ENCODE measurements at regions not wholly inside any gene's neighbourhood (a gene's known extent, or its start where the extent isn't known, plus 50 kb on each side); places are given as distances from the start of the nearest gene placed in this dataset.

DNA sequence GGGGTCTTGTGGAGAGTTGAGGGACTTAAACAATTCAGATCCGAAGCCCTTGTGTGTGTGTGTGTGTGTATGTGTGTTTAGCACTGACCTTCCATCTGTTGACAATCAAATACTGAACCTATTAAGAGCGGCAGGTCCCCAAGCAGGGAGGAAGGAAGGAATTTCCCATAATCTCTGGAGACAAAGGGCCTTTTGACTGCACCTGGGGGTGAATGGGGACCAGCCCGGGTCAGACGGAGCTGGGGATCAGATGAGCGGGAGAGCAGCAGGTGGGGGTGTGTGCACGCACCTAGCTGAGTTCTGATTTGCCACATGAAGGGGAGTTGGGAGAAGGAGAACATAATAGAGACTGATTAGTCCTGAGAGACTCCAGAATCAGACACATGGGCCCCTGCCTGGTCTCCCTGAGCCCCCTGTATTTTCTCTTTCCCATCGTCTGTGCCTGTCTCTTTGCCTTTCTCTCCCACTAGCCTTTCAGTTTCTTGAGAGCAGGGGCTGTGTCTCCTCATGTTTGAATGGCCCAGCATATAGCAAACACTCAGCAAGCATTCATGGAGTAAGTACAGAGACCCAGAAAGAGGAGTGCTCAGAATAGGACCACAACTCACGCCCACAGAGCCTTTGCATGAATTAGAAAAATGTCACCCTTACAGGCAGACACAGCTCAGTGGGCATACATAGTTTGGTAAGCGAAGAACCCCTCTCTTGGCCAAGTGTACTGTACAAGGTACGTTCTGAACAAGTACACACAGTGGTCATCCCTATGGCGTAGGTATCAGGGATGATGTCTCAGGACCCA lies 288.3 kb upstream of the HABP2 start:
- DNase-seq (no peak), ATAC-seq (no peak)
- no peaks in the 10 kb centered on the region for H3K4me1 Mint-ChIP-seq
- H3K27me3 Mint-ChIP-seq = peaks cover 78% of the 10 kb centered on the region
- H3K9me3 ChIP-seq (ENCODE audit: control insufficient read depth, low read length, poor library complexity, severe bottlenecking) = no peaks in the 10 kb centered on the region
- no peak overlapping the region for H3K27ac Mint-ChIP-seq
- H3K4me3 Mint-ChIP-seq = no peak overlapping the region
- peaks cover 3% of the 10 kb centered on the region for H3K36me3 Mint-ChIP-seq (ENCODE audit: low read depth)

DNA sequence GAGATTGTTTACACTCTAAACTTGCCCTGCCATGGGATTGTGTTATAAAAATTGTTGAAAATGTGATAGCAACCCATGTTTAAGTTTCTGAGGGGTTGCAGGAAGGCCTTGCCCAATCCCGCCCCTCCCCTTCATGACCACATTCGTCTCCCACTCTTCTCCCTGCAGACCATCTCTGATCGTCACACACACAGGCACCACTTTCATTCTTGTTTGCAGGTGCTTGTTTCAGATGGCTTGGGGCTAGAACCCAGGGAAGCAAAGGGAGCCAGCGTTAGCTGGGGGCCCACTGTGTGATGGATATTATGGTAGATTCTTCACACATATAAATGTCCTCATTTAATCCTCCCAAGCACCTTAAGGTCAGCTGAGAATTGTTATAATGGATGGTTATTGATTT lies 286.7 kb upstream of the HABP2 start:
- peaks cover 3% of the 10 kb centered on the region for H3K36me3 Mint-ChIP-seq (ENCODE audit: low read depth)
- no peak for DNase-seq
- no peaks in the 10 kb centered on the region for H3K9me3 ChIP-seq (ENCODE audit: control insufficient read depth, low read length, poor library complexity, severe bottlenecking)
- H3K27me3 Mint-ChIP-seq = peaks cover 66% of the 10 kb centered on the region
- H3K27ac Mint-ChIP-seq = no peak overlapping the region
- no peaks in the 10 kb centered on the region for H3K4me1 Mint-ChIP-seq
- no peak for ATAC-seq
- H3K4me3 Mint-ChIP-seq = no peak overlapping the region

DNA sequence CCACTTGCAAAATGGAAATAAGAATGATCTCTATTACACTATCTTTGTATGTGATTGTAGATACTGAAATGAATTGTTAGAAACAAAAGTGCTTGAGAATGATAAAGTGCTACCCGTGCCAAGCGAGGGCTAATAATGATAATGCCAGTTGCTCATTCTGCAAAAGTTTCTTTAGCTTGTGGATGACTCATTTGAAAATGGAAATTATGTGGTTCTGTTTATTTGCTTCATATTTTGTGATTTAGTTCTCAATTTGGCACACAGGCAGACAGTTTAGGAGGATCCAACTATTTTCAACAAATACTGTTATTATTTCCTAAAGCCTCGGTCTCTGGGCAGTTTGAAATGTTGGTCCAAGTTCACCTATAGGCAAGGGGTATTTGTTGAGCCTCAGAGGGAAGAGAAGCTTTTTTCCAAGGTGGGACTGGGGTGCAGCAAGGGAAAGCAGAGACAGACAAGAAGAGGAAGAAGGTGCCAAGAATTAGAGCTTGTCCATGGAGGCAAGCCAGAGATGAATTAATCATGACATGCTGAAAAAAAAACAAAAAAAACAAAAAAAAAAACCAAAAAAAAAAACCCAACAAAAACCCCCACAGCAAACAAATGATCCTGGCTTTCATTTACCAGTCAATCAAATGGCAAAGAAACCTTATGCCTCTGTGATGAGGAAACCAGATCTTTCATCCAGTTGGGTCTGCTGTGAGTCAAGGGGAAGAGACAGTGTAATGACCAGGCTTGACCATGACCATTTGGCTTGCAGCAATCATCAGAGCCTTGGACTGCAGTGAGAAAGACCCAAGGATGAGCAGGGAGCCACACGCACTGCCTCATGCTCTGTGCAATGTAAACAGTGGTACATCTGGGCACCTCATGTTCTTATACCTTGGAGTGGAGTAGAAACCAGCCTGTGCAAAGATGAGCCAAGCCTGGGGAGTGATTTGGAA lies 285.0 kb upstream of the HABP2 start:
- DNase-seq (no peak), ATAC-seq (no peak)
- no peaks in the 10 kb centered on the region for H3K9me3 ChIP-seq (ENCODE audit: control insufficient read depth, low read length, poor library complexity, severe bottlenecking)
- Mint-ChIP-seq H3K4me3 (no peak overlapping the region), H3K36me3 (ENCODE audit: low read depth) (peaks cover 3% of the 10 kb centered on the region), H3K27me3 (peaks cover 58% of the 10 kb centered on the region), H3K27ac (no peak overlapping the region), H3K4me1 (no peaks in the 10 kb centered on the region)

DNA sequence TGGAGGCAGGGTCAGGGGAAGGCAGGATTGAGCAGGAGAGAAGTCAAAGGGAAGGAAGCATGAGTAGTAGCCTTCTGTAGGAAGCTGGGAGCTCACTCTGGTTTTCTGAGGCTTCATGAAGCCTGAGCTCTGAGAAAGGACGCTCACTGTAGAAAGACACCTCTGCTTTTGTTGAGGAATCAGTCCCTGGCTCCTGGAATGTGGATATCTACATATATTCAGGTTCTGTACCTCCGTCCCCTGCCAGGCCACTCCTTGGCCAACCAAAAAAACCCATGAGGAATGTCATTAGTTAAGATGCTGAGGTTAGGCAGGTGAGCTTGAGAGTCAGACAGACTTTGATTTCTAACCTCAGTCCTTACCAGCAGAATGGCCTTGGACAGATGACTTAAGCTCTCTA lies 283.5 kb upstream of the HABP2 start:
- no peaks in the 10 kb centered on the region for H3K9me3 ChIP-seq (ENCODE audit: control insufficient read depth, low read length, poor library complexity, severe bottlenecking)
- Mint-ChIP-seq H3K4me3 (no peak overlapping the region), H3K27me3 (peaks cover 52% of the 10 kb centered on the region), H3K27ac (no peak overlapping the region), H3K4me1 (no peaks in the 10 kb centered on the region), H3K36me3 (ENCODE audit: low read depth) (peaks cover 5% of the 10 kb centered on the region)
- no peak for DNase-seq
- no peak for ATAC-seq

DNA sequence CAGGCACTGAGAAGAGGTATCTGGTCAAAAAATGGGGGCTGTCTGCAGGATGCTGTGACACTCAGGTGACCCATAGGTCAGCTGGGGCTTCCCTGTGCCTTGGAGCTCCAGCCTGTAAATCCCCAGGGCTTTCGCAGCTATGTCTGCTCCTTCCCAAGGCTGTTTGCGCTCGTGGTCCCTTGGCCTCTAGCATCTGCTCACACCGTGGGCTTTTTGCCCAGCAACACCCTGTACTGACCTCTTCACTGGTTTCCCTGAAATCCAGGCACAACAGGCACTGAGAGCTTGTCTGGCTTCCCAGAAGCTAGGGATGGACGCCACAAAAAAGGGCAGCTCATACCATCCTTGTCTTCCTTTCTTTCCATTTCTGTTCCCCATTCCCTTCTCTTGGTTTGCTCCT lies 280.3 kb upstream of the HABP2 start:
- H3K4me3 Mint-ChIP-seq = no peak overlapping the region
- peaks cover 5% of the 10 kb centered on the region for H3K36me3 Mint-ChIP-seq (ENCODE audit: low read depth)
- no peaks in the 10 kb centered on the region for H3K4me1 Mint-ChIP-seq
- H3K9me3 ChIP-seq (ENCODE audit: control insufficient read depth, low read length, poor library complexity, severe bottlenecking) = no peaks in the 10 kb centered on the region
- ATAC-seq (no peak), DNase-seq (no peak)
- peaks cover 29% of the 10 kb centered on the region for H3K27me3 Mint-ChIP-seq
- no peak overlapping the region for H3K27ac Mint-ChIP-seq

- ATAC-seq (no peak), DNase-seq (no peak)
- H3K4me3 Mint-ChIP-seq = no peak overlapping the region
- no peak overlapping the region for H3K27ac Mint-ChIP-seq
- H3K36me3 Mint-ChIP-seq (ENCODE audit: low read depth) = peaks cover 2% of the 10 kb centered on the region
- H3K9me3 ChIP-seq (ENCODE audit: control insufficient read depth, low read length, poor library complexity, severe bottlenecking) = no peaks in the 10 kb centered on the region
- H3K4me1 Mint-ChIP-seq = no peaks in the 10 kb centered on the region
- H3K27me3 Mint-ChIP-seq = peaks cover 20% of the 10 kb centered on the region
These were observed 279.4 kb upstream of the HABP2 start for GRCh38 chr10:113273181-113274163.

- Mint-ChIP-seq H3K27ac (no peak overlapping the region), H3K36me3 (ENCODE audit: low read depth) (peaks cover 2% of the 10 kb centered on the region), H3K27me3 (peaks cover 15% of the 10 kb centered on the region), H3K4me3 (no peak overlapping the region), H3K4me1 (no peaks in the 10 kb centered on the region)
- ATAC-seq (no peak), DNase-seq (no peak)
- no peaks in the 10 kb centered on the region for H3K9me3 ChIP-seq (ENCODE audit: control insufficient read depth, low read length, poor library complexity, severe bottlenecking)
These were observed 278.6 kb upstream of the HABP2 start for GRCh38 chr10:113274176-113274829.

DNA sequence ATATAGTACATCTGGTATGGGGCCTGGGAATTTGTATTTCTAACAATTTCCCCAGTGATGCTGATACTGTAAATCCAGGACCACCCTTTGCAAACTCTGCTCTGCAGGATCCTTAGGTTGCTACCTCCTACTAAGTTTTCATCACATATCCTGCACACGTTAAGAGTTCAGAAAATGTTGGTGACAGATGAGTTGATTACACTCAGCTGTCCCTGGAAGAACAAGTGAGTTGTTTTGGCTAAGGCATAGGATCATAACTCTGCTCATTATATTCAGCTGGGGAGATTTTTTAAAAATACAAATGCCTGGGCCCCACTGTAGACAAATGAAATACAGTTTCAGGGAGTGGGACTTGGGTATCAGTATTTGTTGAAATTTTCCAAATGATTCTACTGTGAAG lies 274.6 kb upstream of the HABP2 start:
- Mint-ChIP-seq H3K27ac (no peak overlapping the region), H3K4me3 (no peak overlapping the region), H3K4me1 (no peaks in the 10 kb centered on the region), H3K27me3 (peaks cover 4% of the 10 kb centered on the region), H3K36me3 (ENCODE audit: low read depth) (peaks cover under 1% of the 10 kb centered on the region)
- ATAC-seq = no peak
- DNase-seq = no peak
- H3K9me3 ChIP-seq (ENCODE audit: control insufficient read depth, low read length, poor library complexity, severe bottlenecking) = no peaks in the 10 kb centered on the region

- H3K4me3 Mint-ChIP-seq = no peak overlapping the region
These were observed 274.2 kb upstream of the HABP2 start for GRCh38 chr10:113278664-113279063.

DNA sequence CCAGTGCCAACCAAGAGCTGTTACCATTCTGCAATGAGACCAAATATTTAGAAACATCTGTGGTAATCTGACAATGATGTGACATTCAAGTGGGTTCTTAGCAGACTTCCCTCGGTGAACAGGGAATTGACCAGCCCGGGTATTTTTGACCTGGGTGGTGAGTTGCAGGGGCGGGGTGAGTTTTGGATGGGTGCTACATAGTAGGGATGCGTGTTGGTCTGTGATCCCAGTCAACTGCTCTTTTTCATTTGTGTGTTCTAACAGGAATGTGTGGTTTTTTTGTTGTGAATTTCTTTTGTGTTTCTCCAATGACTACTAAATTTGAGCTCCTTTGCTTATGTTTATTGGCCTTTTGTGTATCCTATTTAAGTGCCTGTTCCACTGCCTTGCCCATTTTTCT lies 273.6 kb upstream of the HABP2 start:
- no peak for ATAC-seq
- H3K4me3 Mint-ChIP-seq = no peak overlapping the region
- H3K27ac Mint-ChIP-seq = no peak overlapping the region
- H3K4me1 Mint-ChIP-seq = peaks cover under 1% of the 10 kb centered on the region
- peaks cover 5% of the 10 kb centered on the region for H3K27me3 Mint-ChIP-seq
- H3K9me3 ChIP-seq (ENCODE audit: control insufficient read depth, low read length, poor library complexity, severe bottlenecking) = no peaks in the 10 kb centered on the region
- H3K36me3 Mint-ChIP-seq (ENCODE audit: low read depth) = no peaks in the 10 kb centered on the region
- DNase-seq = no peak

More at GRCh38 chr10:113278664-113279063, 274.2 kb upstream of the HABP2 start:
- H3K9me3 ChIP-seq (ENCODE audit: control insufficient read depth, low read length, poor library complexity, severe bottlenecking) = no peaks in the 10 kb centered on the region
- Mint-ChIP-seq H3K27me3 (peaks cover 1% of the 10 kb centered on the region), H3K27ac (no peak overlapping the region), H3K36me3 (ENCODE audit: low read depth) (no peaks in the 10 kb centered on the region), H3K4me1 (no peaks in the 10 kb centered on the region)
- DNase-seq = no peak
- ATAC-seq = no peak

- Mint-ChIP-seq H3K4me1 (peaks cover 3% of the 10 kb centered on the region), H3K27ac (no peak overlapping the region), H3K4me3 (no peak overlapping the region), H3K36me3 (ENCODE audit: low read depth) (no peaks in the 10 kb centered on the region), H3K27me3 (peaks cover 16% of the 10 kb centered on the region)
- no peaks in the 10 kb centered on the region for H3K9me3 ChIP-seq (ENCODE audit: control insufficient read depth, low read length, poor library complexity, severe bottlenecking)
- no peak for ATAC-seq
- no peak for DNase-seq
These were observed 270.3 kb upstream of the HABP2 start for GRCh38 chr10:113282564-113282963.

- ATAC-seq (no peak), DNase-seq (no peak)
- no peaks in the 10 kb centered on the region for H3K9me3 ChIP-seq (ENCODE audit: control insufficient read depth, low read length, poor library complexity, severe bottlenecking)
- Mint-ChIP-seq H3K36me3 (ENCODE audit: low read depth) (no peaks in the 10 kb centered on the region), H3K27ac (no peak overlapping the region), H3K4me1 (peaks cover 3% of the 10 kb centered on the region), H3K27me3 (peaks cover 16% of the 10 kb centered on the region), H3K4me3 (no peak overlapping the region)
These were observed 269.7 kb upstream of the HABP2 start for GRCh38 chr10:113283189-113283588.
